WTC11 (cell line): ENCODE measurements at regions not wholly inside any gene's neighbourhood (a gene's known extent, or its start where the extent isn't known, plus 50 kb on each side); places are given as distances from the start of the nearest gene placed in this dataset.

Source experiments
- FOXP1 ChIP-seq: sonication (generic); formaldehyde crosslinking; IDR thresholded peaks from 2 replicates; pipeline ENCODE4 v1.8.0; 2022; ENCODE audit warnings: missing genetic modification reagents, mild to moderate bottlenecking, moderate library complexity, borderline replicate concordance
- TF ChIP-seq, protein P1 (sequence below): sonication (generic); formaldehyde crosslinking; IDR thresholded peaks from 2 replicates; pipeline ENCODE4 v1.8.1; 2023; ENCODE audit warnings: mild to moderate bottlenecking, moderate library complexity, missing genetic modification reagents
- TF ChIP-seq, protein P2 (sequence below): fragments of 200-600 bp; IDR thresholded peaks from 2 replicates; pipeline ENCODE4 v1.8.0; 2022; ENCODE audit warnings: antibody characterized with exemption
- TF ChIP-seq, protein P3 (sequence below): sonication (generic); formaldehyde crosslinking; IDR thresholded peaks from 2 replicates; pipeline ENCODE4 v1.8.1; 2023; ENCODE audit warnings: mild to moderate bottlenecking, missing genetic modification reagents, moderate library complexity
- TF ChIP-seq, protein P4 (sequence below): sonication (generic); formaldehyde crosslinking; conservative IDR thresholded peaks from 2 replicates; pipeline ENCODE4 v1.8.1; 2022; ENCODE audit warnings: mild to moderate bottlenecking, missing genetic modification reagents

DNA sequence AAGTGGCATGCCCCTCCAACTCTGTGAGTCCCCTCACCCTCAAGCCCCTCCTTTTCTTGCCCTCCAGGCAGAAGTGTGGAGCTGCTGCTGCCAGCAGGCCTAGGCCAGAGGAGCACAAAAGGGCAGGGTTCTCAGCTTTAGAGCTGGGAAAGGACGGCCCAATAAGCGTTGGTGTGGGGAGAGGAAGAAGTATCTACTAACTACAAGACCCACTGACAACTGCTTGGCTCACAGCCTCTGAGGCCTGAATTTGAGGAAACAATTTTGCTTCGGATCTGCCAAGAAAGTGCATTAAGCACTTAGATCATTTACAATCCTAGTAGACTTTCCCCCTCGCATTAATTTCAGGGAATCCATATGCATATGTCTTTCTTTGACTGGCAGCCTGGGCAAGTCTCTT, 179.4 kb downstream of the SNX18 start:
- TF ChIP-seq, protein P1, sequence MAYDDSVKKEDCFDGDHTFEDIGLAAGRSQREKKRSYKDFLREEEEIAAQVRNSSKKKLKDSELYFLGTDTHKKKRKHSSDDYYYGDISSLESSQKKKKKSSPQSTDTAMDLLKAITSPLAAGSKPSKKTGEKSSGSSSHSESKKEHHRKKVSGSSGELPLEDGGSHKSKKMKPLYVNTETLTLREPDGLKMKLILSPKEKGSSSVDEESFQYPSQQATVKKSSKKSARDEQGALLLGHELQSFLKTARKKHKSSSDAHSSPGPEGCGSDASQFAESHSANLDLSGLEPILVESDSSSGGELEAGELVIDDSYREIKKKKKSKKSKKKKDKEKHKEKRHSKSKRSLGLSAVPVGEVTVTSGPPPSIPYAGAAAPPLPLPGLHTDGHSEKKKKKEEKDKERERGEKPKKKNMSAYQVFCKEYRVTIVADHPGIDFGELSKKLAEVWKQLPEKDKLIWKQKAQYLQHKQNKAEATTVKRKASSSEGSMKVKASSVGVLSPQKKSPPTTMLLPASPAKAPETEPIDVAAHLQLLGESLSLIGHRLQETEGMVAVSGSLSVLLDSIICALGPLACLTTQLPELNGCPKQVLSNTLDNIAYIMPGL (CRISPR knock-in tag): no peak
- TF ChIP-seq, protein P2, sequence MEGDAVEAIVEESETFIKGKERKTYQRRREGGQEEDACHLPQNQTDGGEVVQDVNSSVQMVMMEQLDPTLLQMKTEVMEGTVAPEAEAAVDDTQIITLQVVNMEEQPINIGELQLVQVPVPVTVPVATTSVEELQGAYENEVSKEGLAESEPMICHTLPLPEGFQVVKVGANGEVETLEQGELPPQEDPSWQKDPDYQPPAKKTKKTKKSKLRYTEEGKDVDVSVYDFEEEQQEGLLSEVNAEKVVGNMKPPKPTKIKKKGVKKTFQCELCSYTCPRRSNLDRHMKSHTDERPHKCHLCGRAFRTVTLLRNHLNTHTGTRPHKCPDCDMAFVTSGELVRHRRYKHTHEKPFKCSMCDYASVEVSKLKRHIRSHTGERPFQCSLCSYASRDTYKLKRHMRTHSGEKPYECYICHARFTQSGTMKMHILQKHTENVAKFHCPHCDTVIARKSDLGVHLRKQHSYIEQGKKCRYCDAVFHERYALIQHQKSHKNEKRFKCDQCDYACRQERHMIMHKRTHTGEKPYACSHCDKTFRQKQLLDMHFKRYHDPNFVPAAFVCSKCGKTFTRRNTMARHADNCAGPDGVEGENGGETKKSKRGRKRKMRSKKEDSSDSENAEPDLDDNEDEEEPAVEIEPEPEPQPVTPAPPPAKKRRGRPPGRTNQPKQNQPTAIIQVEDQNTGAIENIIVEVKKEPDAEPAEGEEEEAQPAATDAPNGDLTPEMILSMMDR: no peak
- TF ChIP-seq FOXP1 (CRISPR knock-in tag): no peak
- TF ChIP-seq, protein P3, sequence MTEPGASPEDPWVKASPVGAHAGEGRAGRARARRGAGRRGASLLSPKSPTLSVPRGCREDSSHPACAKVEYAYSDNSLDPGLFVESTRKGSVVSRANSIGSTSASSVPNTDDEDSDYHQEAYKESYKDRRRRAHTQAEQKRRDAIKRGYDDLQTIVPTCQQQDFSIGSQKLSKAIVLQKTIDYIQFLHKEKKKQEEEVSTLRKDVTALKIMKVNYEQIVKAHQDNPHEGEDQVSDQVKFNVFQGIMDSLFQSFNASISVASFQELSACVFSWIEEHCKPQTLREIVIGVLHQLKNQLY (CRISPR knock-in tag): no peak
- TF ChIP-seq, protein P4, sequence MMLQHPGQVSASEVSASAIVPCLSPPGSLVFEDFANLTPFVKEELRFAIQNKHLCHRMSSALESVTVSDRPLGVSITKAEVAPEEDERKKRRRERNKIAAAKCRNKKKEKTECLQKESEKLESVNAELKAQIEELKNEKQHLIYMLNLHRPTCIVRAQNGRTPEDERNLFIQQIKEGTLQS: no peak
